BLaER1 treated with 17β-estradiol and CSF1 and Interleukin-3, amounts not matched to agents 10 nM and 100 nM (cell line): ENCODE measurements at regions not wholly inside any gene's neighbourhood (a gene's known extent, or its start where the extent isn't known, plus 50 kb on each side); places are given as distances from the start of the nearest gene placed in this dataset.

Source experiments
- H3K27ac ChIP-seq, 11 experiments: shearing (Covaris generic); formaldehyde crosslinking; 2 replicates each; pipeline ENCODE4 v1.8.1; 2022
- H3K27me3 ChIP-seq, 11 experiments: shearing (Covaris generic); formaldehyde crosslinking; 2 replicates each; pipeline ENCODE4 v1.8.1; 2022
- H3K36me3 ChIP-seq, 11 experiments: shearing (Covaris generic); formaldehyde crosslinking; 2 replicates each; pipeline ENCODE4 v1.8.1; 2022
- H3K4me1 ChIP-seq, 10 experiments: shearing (Covaris generic); formaldehyde crosslinking; 2 replicates each; pipeline ENCODE4 v1.8.1; 2022
- H3K4me2 ChIP-seq, 11 experiments: shearing (Covaris generic); formaldehyde crosslinking; 2 replicates each; pipeline ENCODE4 v1.8.1; 2022
- H3K4me3 ChIP-seq, 10 experiments: shearing (Covaris generic); formaldehyde crosslinking; 2 replicates each; pipeline ENCODE4 v1.8.1; 2022
- H3K9ac ChIP-seq, 11 experiments: shearing (Covaris generic); formaldehyde crosslinking; 2 replicates each; pipeline ENCODE4 v1.8.1; 2022
- H3K9me3 ChIP-seq, 11 experiments: shearing (Covaris generic); formaldehyde crosslinking; replicated peaks in 1 of 11; 2 replicates each; pipeline ENCODE4 v1.8.1; 2022
- H4K20me1 ChIP-seq, 11 experiments: shearing (Covaris generic); formaldehyde crosslinking; 2 replicates each; pipeline ENCODE4 v1.8.1; 2022
- Cebpa-rat ChIP-seq, 11 experiments: shearing (Covaris generic); IDR thresholded peaks; 2 replicates each; pipeline ENCODE4 v1.8.1; 2022

DNA sequence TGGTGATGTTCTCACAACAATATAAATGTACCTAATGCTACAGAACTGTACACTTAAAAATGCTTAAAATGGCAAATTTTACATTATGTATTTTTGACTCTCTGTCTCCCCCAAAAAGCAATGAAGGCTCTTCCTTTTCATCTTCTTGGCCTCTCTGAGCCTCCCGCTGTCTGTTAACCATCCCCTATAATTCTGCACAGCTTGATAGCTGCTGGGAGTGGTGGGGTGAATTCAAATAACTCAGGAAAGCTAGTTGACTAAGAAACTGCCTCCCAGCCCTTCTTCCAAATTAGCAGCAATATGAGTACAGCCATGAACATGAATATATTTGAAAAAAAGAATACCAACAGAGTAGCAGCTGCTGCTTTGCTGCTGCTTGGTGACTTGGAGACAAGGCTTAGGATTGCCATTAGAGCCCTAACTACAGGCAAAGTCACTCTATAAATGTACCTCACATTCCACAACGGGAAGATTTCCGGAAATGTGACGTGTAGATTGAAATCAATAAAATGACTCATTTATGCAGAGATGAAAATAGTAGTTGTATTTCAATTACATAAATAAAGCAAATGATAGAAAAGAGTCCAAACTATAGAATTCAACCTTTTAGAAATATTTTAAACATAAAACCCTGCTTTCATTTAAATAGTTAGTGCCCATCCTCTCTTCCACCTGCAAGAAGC, 200.1 kb upstream of the HEY2 start:
- Histone ChIP-seq H4K20me1 (no peaks in the 10 kb centered on the region), H3K4me1 (peaks cover 0 to 9% (median 0%) of the 10 kb centered on the region in 10 experiments; a peak in 2 of 20 replicates), H3K9me3 (no peaks in the 10 kb centered on the region), H3K27ac (no peak overlapping the region), H3K27me3 (no peaks in the 10 kb centered on the region), H3K9ac (no peak overlapping the region), H3K4me2 (no peak overlapping the region), H3K4me3 (no peak overlapping the region), H3K36me3 (no peaks in the 10 kb centered on the region)
- TF ChIP-seq Cebpa-rat (IDR thresholded peaks at IDR 0.05) = no peak

DNA sequence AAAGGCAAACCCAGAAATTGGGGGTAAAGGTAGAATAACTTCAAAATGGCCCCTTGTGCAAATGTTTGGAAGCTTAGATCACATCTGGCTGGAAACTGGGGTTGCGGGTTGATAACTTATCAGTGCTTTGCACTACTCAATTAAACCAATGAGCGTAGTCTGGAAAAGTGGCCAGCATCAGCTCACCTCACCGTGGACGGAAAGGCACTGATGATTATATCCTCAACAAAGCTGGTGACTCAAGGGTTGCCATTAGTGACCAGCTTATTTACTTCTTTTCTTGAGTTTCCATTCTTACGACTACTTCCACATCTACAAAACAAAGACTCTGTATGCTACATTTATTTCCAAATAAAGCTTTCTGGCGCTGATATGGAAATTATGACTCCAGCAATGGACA, 198.5 kb upstream of the HEY2 start:
- no peak overlapping the region for H3K4me3 ChIP-seq
- H3K9me3 ChIP-seq = no peaks in the 10 kb centered on the region
- H3K27ac ChIP-seq = no peak overlapping the region
- H3K9ac ChIP-seq = no peak overlapping the region
- no peak for TF ChIP-seq Cebpa-rat (IDR thresholded peaks at IDR 0.05)
- no peaks in the 10 kb centered on the region for H4K20me1 ChIP-seq
- no peaks in the 10 kb centered on the region for H3K27me3 ChIP-seq
- H3K4me1 ChIP-seq = peaks cover 0 to 9% (median 0%) of the 10 kb centered on the region in 10 experiments; a peak in 2 of 20 replicates
- no peak overlapping the region for H3K4me2 ChIP-seq
- H3K36me3 ChIP-seq = no peaks in the 10 kb centered on the region

GRCh38 chr6:125552819-125553218, 196.6 kb upstream of the HEY2 start:
- Histone ChIP-seq H4K20me1 (no peaks in the 10 kb centered on the region), H3K4me1 (no peaks in the 10 kb centered on the region), H3K36me3 (no peaks in the 10 kb centered on the region), H3K9ac (no peak overlapping the region), H3K27ac (no peak overlapping the region), H3K27me3 (no peaks in the 10 kb centered on the region), H3K4me2 (no peak overlapping the region), H3K4me3 (no peak overlapping the region), H3K9me3 (no peaks in the 10 kb centered on the region)
- TF ChIP-seq Cebpa-rat (IDR thresholded peaks at IDR 0.05) = no peak

GRCh38 chr6:125554456-125554855, 195.0 kb upstream of the HEY2 start:
- H3K27me3 ChIP-seq = no peaks in the 10 kb centered on the region
- H3K36me3 ChIP-seq = no peaks in the 10 kb centered on the region
- no peak overlapping the region for H3K9ac ChIP-seq
- H3K4me2 ChIP-seq = no peak overlapping the region
- no peaks in the 10 kb centered on the region for H4K20me1 ChIP-seq
- H3K9me3 ChIP-seq = no peaks in the 10 kb centered on the region
- TF ChIP-seq Cebpa-rat (IDR thresholded peaks at IDR 0.05) = no peak
- H3K4me3 ChIP-seq = no peak overlapping the region
- H3K27ac ChIP-seq = no peak overlapping the region
- no peaks in the 10 kb centered on the region for H3K4me1 ChIP-seq

DNA sequence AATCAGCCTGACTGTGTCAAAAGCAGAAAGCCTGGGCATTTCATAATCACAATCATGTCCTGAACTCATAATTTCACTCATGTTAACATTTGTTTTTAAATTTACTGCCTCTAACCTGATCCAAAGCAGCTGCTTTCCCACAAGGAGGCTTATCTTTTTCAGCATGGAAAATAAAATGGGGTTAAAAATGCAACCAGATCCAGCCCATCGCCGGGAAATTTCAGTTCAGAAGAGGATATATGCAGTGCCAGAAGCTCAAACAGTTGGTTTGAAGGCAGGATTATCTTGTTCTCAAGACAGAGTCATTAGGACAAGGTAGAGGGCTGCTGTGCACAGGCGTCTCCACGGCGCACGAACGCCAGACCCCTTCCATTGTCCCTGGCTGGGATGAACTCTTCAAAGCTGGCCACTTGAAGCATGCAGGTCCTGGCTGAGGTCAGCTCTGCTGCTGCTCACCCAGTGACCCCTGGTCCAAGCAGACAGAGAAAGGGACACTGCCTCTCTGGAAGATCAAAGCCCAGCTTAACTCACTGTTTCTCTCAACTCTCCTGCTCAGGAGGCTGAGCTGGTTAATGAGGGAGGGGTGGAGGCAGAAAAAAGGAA, 191.1 kb upstream of the HEY2 start:
- Histone ChIP-seq H4K20me1 (no peaks in the 10 kb centered on the region), H3K4me1 (no peaks in the 10 kb centered on the region), H3K4me3 (no peak overlapping the region), H3K27ac (no peak overlapping the region), H3K9me3 (no peaks in the 10 kb centered on the region), H3K9ac (no peak overlapping the region), H3K27me3 (no peaks in the 10 kb centered on the region), H3K36me3 (no peaks in the 10 kb centered on the region), H3K4me2 (no peak overlapping the region)
- no peak for TF ChIP-seq Cebpa-rat (IDR thresholded peaks at IDR 0.05)

- no peak for TF ChIP-seq Cebpa-rat (IDR thresholded peaks at IDR 0.05)
- Histone ChIP-seq H3K4me2 (no peak overlapping the region), H3K9me3 (no peaks in the 10 kb centered on the region), H3K4me3 (no peak overlapping the region), H3K27ac (no peak overlapping the region), H3K9ac (no peak overlapping the region), H3K36me3 (no peaks in the 10 kb centered on the region), H3K4me1 (no peaks in the 10 kb centered on the region), H3K27me3 (no peaks in the 10 kb centered on the region), H4K20me1 (no peaks in the 10 kb centered on the region)
Measured at GRCh38 chr6:125558907-125559306, 190.5 kb upstream of the HEY2 start.

DNA sequence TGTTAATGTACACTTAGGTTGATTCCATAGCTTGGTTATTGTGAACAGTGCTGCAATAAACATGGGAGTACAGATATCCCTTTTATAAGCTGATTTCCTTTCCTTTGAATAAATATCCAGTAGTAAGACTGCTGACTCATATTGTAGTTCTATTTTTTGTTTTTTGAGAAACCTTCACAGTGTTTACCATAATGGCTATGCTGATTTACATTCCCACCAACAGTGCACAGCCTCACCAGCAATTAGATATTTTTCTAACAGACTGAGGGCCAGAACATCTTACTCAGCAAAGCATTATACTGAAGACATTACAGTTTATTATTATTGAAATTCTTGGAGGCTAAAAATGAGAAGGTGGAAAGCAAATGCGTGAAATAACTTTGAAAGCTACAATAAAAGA, 187.3 kb upstream of the HEY2 start:
- Histone ChIP-seq H3K4me2 (no peak overlapping the region), H3K27me3 (no peaks in the 10 kb centered on the region), H3K4me3 (no peak overlapping the region), H4K20me1 (no peaks in the 10 kb centered on the region), H3K27ac (no peak overlapping the region), H3K36me3 (no peaks in the 10 kb centered on the region), H3K9ac (no peak overlapping the region), H3K9me3 (no peaks in the 10 kb centered on the region), H3K4me1 (no peaks in the 10 kb centered on the region)
- TF ChIP-seq Cebpa-rat (IDR thresholded peaks at IDR 0.05) = no peak

GRCh38 chr6:125564941-125565340, 184.5 kb upstream of the HEY2 start:
- TF ChIP-seq Cebpa-rat (IDR thresholded peaks at IDR 0.05) = no peak
- Histone ChIP-seq H3K4me2 (no peak overlapping the region), H3K27me3 (no peaks in the 10 kb centered on the region), H3K9ac (no peak overlapping the region), H3K27ac (no peak overlapping the region), H3K9me3 (no peaks in the 10 kb centered on the region), H3K36me3 (no peaks in the 10 kb centered on the region), H3K4me3 (no peak overlapping the region), H4K20me1 (no peaks in the 10 kb centered on the region), H3K4me1 (no peaks in the 10 kb centered on the region)

DNA sequence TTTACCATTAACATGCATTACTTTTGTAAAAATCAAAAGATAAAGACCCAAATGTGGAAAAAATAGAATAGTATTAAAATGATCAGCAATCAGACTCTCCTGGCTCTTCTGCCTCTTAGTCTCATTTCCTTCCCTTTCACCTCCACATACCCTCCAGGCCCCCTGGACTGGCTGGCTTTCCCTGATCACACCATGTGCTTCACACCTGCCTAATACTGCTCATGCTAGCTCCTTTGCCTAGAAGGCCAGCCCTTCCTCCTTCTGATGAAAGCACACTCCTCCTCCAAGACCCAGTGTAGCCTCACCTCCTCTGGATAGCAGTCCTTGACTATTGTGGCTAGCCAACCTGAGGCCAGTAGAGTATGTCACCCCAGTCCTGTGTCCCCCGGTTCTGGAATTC, 182.0 kb upstream of the HEY2 start:
- Histone ChIP-seq H3K27me3 (no peaks in the 10 kb centered on the region), H3K4me2 (no peak overlapping the region), H3K9ac (no peak overlapping the region), H3K27ac (no peak overlapping the region), H4K20me1 (no peaks in the 10 kb centered on the region), H3K4me3 (no peak overlapping the region), H3K9me3 (no peaks in the 10 kb centered on the region), H3K36me3 (no peaks in the 10 kb centered on the region), H3K4me1 (no peaks in the 10 kb centered on the region)
- no peak for TF ChIP-seq Cebpa-rat (IDR thresholded peaks at IDR 0.05)

- Histone ChIP-seq H3K4me3 (no peak overlapping the region), H3K27ac (no peak overlapping the region), H3K9me3 (no peaks in the 10 kb centered on the region), H4K20me1 (no peaks in the 10 kb centered on the region), H3K9ac (no peak overlapping the region), H3K4me2 (no peak overlapping the region), H3K4me1 (no peaks in the 10 kb centered on the region), H3K27me3 (no peaks in the 10 kb centered on the region), H3K36me3 (no peaks in the 10 kb centered on the region)
- no peak for TF ChIP-seq Cebpa-rat (IDR thresholded peaks at IDR 0.05)
Measured at GRCh38 chr6:125568609-125569008, 180.8 kb upstream of the HEY2 start.
